Mucosa of descending colon (tissue), 3 donors: ENCODE measurements at regions not wholly inside any gene's neighbourhood (a gene's known extent, or its start where the extent isn't known, plus 50 kb on each side); places are given as distances from the start of the nearest gene placed in this dataset.

Experiments
- ATAC-seq: fragments of 200-7000 bp; cut with Tn5 transposase; one replicate; pipeline ENCODE4 v1.9.1; 2020; ENCODE audit warnings: mild to moderate bottlenecking, moderate library complexity
- DNase-seq, 3 donors: peaks; one replicate each; pipeline ENCODE4 v3.0.0-alpha.2; 2020
- H3K36me3 ChIP-seq: fragments of 200-600 bp; one replicate; pipeline ENCODE4 v1.8.0; 2021; ENCODE audit warnings: low read depth, mild to moderate bottlenecking
- H3K4me1 ChIP-seq: fragments of 200-600 bp; one replicate; pipeline ENCODE4 v1.8.0; 2021; ENCODE audit warnings: low read depth, mild to moderate bottlenecking
- H3K4me3 ChIP-seq: fragments of 200-600 bp; one replicate; pipeline ENCODE4 v1.8.0; 2021; ENCODE audit warnings: mild to moderate bottlenecking
- H3K9me3 ChIP-seq: fragments of 200-600 bp; one replicate; pipeline ENCODE4 v1.8.0; 2021; ENCODE audit warnings: mild to moderate bottlenecking
- CTCF ChIP-seq: fragments of 200-600 bp; IDR thresholded peaks from one replicate; pipeline ENCODE4 v1.8.0; 2022; ENCODE audit warnings: antibody characterized with exemption, mild to moderate bottlenecking
- intact Hi-C, 2 donors: fragments of 100-400 bp; cut with DNase I in 1 of 2; cut with micrococcal nuclease in 1 of 2; formaldehyde crosslinking; loops; one replicate each; pipeline versions ENCODE4 v1.11.0 to v1.11.1; 2022; cut with DNase I, micrococcal nuclease
- donor health status: DM: no; HTN: no; CAD: no; lungs with moderate emphysema.
- donor health status: DM: no; HTN: no; CAD: no.
- donor health status: DM: no; HTN: yes; CAD: no.

- no peak for DNase-seq
- no peak overlapping the region for H3K4me3 ChIP-seq
- no peaks in the 10 kb centered on the region for H3K36me3 ChIP-seq
- no peaks in the 10 kb centered on the region for H3K4me1 ChIP-seq
- intact Hi-C loops = no loop called here
- no peak for TF ChIP-seq CTCF
- ATAC-seq = no peak
- H3K9me3 ChIP-seq = peaks cover 52% of the 10 kb centered on the region
Observed at GRCh38 chr7:67786021-67786420, 789.4 kb downstream of the TYW1 start.

GRCh38 chr7:67788669-67789068 lies 792.0 kb downstream of the TYW1 start:
- peaks cover 52% of the 10 kb centered on the region for H3K9me3 ChIP-seq
- H3K4me1 ChIP-seq = no peaks in the 10 kb centered on the region
- H3K4me3 ChIP-seq = no peak overlapping the region
- intact Hi-C loops = no loop called here
- no peaks in the 10 kb centered on the region for H3K36me3 ChIP-seq
- no peak for ATAC-seq
- no peak for DNase-seq
- no peak for TF ChIP-seq CTCF

GRCh38 chr7:67791918-67792317 lies 795.3 kb downstream of the TYW1 start:
- intact Hi-C loops = no loop called here
- no peaks in the 10 kb centered on the region for H3K4me1 ChIP-seq
- peaks cover 53% of the 10 kb centered on the region for H3K9me3 ChIP-seq
- DNase-seq = no peak
- no peaks in the 10 kb centered on the region for H3K36me3 ChIP-seq
- TF ChIP-seq CTCF = no peak
- no peak for ATAC-seq
- H3K4me3 ChIP-seq = no peak overlapping the region

GRCh38 chr7:67794544-67794943 lies 797.9 kb downstream of the TYW1 start:
- Histone ChIP-seq H3K36me3 (no peaks in the 10 kb centered on the region), H3K4me1 (no peaks in the 10 kb centered on the region), H3K9me3 (peaks cover 45% of the 10 kb centered on the region), H3K4me3 (no peak overlapping the region)
- DNase-seq (no peak), ATAC-seq (no peak)
- TF ChIP-seq CTCF = no peak
- intact Hi-C loops = no loop called here

- no peaks in the 10 kb centered on the region for H3K4me1 ChIP-seq
- no peaks in the 10 kb centered on the region for H3K36me3 ChIP-seq
- no peak overlapping the region for H3K4me3 ChIP-seq
- no peak for DNase-seq
- H3K9me3 ChIP-seq = peaks cover 45% of the 10 kb centered on the region
- ATAC-seq = no peak
- TF ChIP-seq CTCF = no peak
- intact Hi-C loops = no loop called here
Observed at GRCh38 chr7:67803789-67804188, 807.2 kb downstream of the TYW1 start.

GRCh38 chr7:67805921-67806471 lies 809.4 kb downstream of the TYW1 start:
- TF ChIP-seq CTCF = no peak
- Histone ChIP-seq H3K36me3 (no peaks in the 10 kb centered on the region), H3K4me1 (no peaks in the 10 kb centered on the region), H3K9me3 (peaks cover 38% of the 10 kb centered on the region), H3K4me3 (no peak overlapping the region)
- DNase-seq = no peak
- intact Hi-C loops = no loop called here
- no peak for ATAC-seq
